Panc1 (cell line): ENCODE measurements at regions not wholly inside any gene's neighbourhood (a gene's known extent, or its start where the extent isn't known, plus 50 kb on each side); places are given as distances from the start of the nearest gene placed in this dataset.

ENCODE experiments used
- REST ChIP-seq, 2 experiments: IDR thresholded peaks; 2 replicates each; pipeline ENCODE4 v1.6.1; 2011 to 2012; ENCODE audit warnings: low read depth in 2 of 2, control low read depth in 1 of 2, low read length in 1 of 2, mild to moderate bottlenecking in 1 of 2, moderate library complexity in 1 of 2; ENCODE audit not compliant: insufficient read depth in 1 of 2
- TCF7L2 ChIP-seq: IDR thresholded peaks from 2 replicates; pipeline ENCODE4 v1.6.1; 2011; ENCODE audit warnings: mild to moderate bottlenecking, low read depth, low read length, inconsistent platforms
- TF ChIP-seq, protein P1 (sequence below): fragments of 450-650 bp; IDR thresholded peaks from 2 replicates; pipeline ENCODE4 v1.5.1; 2017; ENCODE audit warnings: mild to moderate bottlenecking

DNA sequence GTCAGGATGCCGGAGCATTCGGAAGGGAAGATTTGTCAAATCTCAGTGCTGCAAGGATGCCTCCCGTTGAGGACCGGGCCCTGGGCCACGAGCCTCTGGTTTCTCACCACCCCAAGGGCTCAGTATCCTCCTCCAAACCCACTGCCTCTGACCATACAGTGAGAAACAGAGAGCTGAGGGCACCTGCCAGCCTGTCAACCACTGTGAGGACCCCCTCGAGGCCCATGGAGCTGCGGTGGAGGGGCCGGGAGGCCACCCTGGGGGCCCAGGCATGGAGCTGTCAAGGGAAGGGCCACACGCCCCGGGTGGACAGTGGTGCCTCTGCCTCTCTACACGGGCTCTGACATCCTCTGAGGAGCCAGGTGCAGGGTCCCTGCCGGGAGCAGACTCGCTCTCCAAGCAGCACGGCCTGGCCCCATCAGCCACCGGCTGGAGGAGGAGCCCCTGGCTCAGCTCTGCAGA is 248.0 kb upstream of the TCERG1L start:
- TF ChIP-seq, protein P1, sequence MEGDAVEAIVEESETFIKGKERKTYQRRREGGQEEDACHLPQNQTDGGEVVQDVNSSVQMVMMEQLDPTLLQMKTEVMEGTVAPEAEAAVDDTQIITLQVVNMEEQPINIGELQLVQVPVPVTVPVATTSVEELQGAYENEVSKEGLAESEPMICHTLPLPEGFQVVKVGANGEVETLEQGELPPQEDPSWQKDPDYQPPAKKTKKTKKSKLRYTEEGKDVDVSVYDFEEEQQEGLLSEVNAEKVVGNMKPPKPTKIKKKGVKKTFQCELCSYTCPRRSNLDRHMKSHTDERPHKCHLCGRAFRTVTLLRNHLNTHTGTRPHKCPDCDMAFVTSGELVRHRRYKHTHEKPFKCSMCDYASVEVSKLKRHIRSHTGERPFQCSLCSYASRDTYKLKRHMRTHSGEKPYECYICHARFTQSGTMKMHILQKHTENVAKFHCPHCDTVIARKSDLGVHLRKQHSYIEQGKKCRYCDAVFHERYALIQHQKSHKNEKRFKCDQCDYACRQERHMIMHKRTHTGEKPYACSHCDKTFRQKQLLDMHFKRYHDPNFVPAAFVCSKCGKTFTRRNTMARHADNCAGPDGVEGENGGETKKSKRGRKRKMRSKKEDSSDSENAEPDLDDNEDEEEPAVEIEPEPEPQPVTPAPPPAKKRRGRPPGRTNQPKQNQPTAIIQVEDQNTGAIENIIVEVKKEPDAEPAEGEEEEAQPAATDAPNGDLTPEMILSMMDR: no peak
- TF ChIP-seq REST (IDR thresholded peaks at IDR 0.05; ENCODE audit: insufficient read depth in 1 of 2, low read depth in 2 of 2, low read length in 1 of 2) (no peak), TCF7L2 (no peak)
